ENCODE measurements at regions not wholly inside any gene's neighbourhood (a gene's known extent, or its start where the extent isn't known, plus 50 kb on each side); places are given as distances from the start of the nearest gene placed in this dataset.
A peak's percentile ranks its signal among the peaks of the same experiment; 100 is the strongest.

DNA sequence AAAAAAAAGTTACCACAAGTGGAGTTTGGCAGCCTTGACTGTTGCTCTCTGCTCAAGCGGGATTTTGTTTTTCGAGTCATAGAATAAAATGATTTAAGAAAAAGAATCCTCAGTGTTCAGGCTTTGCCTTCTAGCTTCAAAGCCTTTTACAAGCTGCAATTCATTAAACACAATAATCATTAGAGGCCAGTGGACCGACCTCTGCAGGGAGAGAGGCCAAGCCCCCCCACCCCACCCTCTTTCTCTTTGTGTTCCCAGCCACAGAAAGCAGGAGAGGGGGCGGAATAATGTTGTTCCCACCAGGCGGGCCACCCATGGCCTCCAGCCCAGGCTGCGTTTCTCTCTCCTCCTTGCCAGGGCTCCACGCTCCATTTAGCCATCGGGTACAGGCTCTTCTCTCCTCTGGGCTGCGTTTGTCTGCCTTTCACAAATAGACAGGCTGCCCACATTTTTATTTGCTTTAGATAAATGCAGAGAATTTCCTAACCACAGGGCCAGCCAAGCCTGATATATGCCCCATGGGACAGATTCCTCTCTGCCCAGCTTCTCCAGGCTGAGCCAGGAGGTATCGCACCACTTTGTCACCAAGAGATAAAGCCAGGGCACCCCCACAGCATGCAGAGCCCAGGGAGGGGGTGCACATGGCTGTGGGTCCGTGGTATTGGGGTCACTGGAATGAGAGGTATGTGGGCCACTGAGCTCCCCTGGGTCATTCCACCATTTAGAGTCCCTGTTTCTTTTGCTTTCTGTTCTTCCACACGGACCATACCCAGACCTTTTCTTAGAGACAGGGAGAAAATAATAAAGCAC is 318.8 kb downstream of the PIK3R1 start:
- DNase-seq (ENCODE audit: low spot score), result peak; percentile 21

DNA sequence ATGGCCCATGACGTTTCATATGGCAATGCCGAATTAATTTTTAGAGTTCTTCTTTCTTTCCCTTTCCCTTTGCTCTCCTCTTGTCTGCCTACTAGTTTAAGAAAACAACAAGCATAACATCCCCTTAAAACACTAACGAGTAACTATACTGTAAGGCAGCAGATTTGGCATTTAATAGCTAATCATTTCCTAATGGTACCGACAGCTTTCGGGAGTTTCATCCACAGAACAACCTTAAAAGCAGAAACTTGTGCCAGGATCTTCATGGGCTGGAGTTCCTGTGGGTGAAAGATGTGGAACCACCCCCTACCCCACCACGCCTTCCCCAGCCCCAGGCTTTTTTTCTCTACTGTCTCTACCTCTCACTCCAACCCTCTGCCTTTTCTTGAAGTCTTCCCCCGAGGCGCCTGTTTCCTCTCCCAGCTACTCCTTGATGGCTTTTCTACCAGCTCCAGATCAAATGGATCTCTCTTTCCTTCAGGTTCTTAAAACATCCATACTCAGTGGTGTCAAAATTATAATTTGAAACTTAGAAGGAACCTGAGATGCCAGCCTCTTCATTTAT is 319.5 kb downstream of the PIK3R1 start:
- no peak for DNase-seq (ENCODE audit: low spot score)

DNA sequence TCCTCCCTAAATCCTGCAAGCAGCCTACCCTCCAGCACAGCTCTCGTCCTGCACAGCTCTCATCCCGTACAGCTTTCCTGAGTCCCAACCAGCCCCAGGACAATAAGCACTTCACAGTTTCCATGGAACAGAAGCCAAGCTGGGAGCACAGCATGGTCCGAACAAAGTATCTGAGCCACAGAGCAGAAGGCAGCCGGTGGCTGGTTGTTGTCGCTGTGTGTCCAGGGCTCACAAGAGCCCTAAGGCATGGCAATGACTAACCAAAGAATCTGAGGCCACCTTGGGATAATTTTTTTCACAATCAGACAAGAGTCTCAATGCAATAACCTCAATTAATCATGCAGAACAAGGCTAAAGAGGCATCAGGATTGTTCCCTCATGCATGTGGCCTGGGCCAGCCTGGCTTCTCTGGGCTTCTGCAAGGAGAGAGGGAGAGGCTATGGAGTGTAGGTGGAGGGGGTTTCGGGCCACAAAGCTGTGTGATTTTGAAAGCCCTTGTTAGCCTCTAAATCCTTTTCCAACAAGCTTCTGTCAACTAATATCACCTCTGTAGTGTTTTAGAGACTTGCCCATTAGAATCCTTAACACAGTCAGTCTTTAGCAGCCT is 323.4 kb downstream of the PIK3R1 start:
- DNase-seq (ENCODE audit: low spot score), result no peak

DNA sequence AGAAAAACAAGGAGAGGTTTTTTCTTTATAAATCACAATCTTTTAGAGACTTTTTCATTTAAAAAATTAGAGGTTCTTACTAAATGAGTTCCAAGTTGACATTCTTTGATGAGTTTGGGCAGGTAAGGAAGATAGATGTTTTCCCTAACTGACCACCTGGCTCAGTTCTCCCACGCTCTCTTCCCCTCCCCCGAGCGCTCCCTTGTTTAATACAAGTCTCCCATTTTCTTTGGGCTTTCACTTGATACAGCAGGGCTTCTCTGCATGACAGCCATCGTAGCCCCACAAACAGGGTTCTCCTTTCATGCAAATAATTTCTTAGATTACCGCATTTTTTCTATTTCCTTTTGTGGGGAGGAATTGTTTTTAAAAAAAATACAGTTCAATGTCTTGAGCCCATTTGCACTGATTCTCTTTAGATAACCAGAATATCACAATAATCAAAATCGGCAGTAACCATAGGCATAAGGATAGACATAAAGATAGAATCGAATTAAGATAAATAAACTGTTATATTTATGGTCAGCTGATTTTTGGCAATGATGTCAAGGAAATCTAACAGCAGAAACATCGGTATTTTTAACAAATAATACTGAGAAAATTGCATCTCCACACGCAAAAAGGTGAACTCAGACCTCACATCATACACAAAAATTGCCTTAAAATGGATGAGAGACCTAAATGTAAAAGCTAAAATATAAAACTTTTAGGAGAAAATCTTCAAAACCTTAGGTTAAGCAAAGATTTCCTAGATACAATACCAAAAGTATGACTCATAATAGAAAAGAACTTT is 325.4 kb downstream of the PIK3R1 start:
- no peak for DNase-seq (ENCODE audit: low spot score)

DNA sequence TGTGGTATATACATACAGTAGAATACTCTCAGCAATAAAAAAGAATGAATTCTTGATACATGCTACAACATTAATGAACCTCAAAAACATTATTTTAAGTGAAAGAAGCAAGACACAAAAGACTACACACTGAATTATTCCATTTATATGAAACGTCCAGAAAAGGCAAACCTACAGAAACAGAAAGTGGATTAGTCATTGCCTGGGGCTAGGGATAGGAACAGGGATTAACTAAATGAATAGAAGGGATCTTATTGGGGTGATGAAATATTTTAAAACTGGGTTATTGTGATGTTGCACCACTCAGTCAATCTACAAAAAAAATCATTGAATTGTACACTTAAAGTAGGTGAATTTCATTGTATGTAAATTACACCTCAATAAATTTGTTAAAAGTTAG is 326.7 kb downstream of the PIK3R1 start:
- no peak for DNase-seq (ENCODE audit: low spot score)

- no peak for DNase-seq (ENCODE audit: low spot score)
Observed at GRCh38 chr5:68543212-68543611, 327.7 kb downstream of the PIK3R1 start.

- DNase-seq (ENCODE audit: low spot score), result no peak
Observed at GRCh38 chr5:68544091-68544647, 328.6 kb downstream of the PIK3R1 start.

DNA sequence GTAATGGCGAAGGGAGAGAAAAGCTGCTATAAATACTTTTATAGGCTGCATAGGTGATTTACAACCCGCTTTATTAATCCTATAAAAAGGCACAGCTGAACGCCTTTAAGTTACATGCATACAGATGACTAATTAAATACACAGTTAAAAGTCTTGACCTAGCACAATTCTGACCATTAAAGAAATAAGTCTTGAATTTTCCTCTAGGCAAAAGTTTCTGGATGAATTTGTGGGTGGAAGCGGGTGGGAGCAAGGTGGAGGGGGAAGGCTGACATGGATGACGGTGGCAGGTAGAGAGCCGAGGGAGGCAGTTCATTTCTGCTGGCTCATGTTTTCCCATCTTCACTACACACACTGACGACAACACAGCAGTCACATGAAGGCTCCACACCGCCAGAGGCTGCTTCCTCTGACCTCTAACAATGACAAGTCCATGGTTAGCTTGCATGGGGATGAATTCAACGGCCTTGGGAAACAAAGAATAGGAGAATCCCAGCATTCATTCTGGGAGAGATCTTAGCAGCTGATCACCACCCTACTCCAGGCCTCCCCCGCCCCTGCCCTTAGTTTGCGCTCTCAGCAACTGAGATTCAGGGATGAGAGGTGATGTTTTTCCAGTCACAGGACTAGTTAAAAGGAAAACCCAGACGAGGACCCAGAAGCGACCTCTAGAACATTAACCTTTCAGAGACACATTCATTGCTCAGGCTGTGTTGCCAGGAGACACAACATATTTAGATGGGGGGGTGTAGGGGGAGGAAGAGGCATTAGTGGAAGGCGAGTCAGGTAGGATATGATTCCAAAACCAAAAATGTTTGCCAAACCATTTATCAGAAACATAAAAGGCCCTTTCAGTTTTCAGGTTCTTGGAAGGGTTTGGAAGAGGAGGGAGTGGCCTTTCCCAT is 329.3 kb downstream of the PIK3R1 start:
- DNase-seq (ENCODE audit: low spot score), result no peak

- no peak for DNase-seq (ENCODE audit: low spot score)
Observed at GRCh38 chr5:68545636-68546295, 330.2 kb downstream of the PIK3R1 start.

- DNase-seq (ENCODE audit: low spot score), result no peak
Observed at GRCh38 chr5:68547056-68547455, 331.5 kb downstream of the PIK3R1 start.

DNA sequence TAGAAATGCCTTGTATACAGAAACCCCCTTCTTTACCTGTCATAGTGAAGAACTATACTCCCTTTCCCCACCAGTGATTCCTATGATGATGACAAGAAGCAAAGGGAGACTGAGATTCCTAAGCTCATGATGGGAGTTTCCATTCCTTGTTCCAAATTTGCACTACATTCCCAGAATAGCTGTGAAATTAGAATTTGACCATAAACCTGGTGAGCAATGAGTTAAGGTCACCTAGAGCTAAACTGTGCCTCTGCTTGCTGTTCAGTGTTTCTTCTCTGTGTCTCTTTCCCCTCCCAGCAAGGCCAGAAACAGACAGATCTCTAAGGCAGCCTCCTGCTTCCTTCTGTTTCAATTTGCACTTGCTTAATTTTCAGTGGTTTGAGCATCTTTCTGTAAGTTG is 332.1 kb downstream of the PIK3R1 start:
- DNase-seq (ENCODE audit: low spot score), result no peak

DNA sequence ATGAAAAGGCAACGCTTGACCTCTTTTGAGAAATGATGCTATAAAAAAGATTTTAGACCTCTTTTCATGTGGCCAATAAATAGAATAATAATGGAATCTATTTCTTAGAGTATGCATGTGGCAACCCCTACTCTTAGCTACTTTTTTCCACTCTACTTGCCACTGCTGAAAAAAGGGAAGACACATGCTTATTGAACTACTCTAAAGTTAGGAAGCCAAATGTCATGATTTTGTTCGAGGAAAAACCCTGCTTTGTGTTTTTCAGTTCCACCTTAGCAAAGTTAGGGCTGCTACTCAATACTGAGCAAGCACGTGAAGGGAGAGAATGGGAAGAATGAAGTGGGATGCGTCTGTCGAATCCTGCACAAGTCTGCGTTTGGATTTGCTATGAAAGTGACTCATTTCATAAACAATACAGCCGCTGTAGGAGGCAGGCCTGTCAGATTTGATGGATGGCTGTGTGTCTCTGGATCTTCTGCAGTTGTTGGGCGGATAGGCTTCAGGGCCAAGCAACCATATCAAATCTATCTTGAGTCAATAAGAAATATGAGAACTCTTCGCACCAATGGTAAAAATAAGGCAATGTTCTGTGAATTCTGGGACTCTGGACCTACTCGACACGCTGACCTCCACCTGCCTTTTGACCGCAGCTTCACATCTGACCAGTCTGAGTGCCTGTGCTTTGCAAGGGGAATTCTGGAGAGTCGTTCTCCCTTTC is 333.6 kb downstream of the PIK3R1 start:
- DNase-seq (ENCODE audit: low spot score), result no peak

GRCh38 chr5:68550015-68550414 is 334.5 kb downstream of the PIK3R1 start:
- no peak for DNase-seq (ENCODE audit: low spot score)

GRCh38 chr5:68551436-68551835 is 335.9 kb downstream of the PIK3R1 start:
- no peak for DNase-seq (ENCODE audit: low spot score)

GRCh38 chr5:68554571-68555279 is 339.2 kb downstream of the PIK3R1 start:
- DNase-seq (ENCODE audit: low spot score), result peak; percentile 45

- no peak for DNase-seq (ENCODE audit: low spot score)
Observed at GRCh38 chr5:68555907-68556681, 340.5 kb downstream of the PIK3R1 start.

- DNase-seq (ENCODE audit: low spot score), result no peak
Observed at GRCh38 chr5:68557162-68557936, 341.8 kb downstream of the PIK3R1 start.

DNA sequence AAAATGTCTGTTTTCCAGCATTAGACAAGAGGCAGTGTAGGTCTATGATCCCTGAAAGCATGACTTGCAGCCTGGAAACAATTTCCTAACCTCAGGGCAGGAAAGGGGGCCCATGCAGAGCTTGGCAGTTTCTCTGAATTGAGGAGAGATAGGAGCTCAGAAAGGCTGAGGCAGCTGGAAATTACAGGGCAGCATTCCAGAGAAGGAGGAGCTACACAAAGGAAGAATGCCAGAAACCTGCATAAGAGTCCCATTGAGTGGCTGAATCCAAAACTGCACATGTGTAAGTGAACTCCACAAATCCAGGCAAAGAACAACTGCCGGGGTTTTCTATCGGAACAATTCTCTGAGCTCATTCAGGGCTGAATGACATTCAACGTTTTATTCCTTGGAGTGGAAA is 346.8 kb downstream of the PIK3R1 start:
- DNase-seq (ENCODE audit: low spot score), result peak; percentile 25
